GM12874 (cell line): ENCODE measurements at regions not wholly inside any gene's neighbourhood (a gene's known extent, or its start where the extent isn't known, plus 50 kb on each side); places are given as distances from the start of the nearest gene placed in this dataset.

ENCODE experiments used
- CTCF ChIP-seq: IDR thresholded peaks from 2 replicates; pipeline ENCODE4 v1.5.1; 2011; ENCODE audit warnings: low read depth, mild to moderate bottlenecking, control low read depth, low read length, moderate library complexity; ENCODE audit not compliant: insufficient read depth

GRCh38 chr13:75919660-75920199, 283.6 kb downstream of the LMO7 start:
- no peak for TF ChIP-seq CTCF

GRCh38 chr13:75915066-75915465, 278.9 kb downstream of the LMO7 start:
- TF ChIP-seq CTCF: no peak

- no peak for TF ChIP-seq CTCF
Measured at GRCh38 chr13:75913925-75914324, 277.8 kb downstream of the LMO7 start.

GRCh38 chr13:75910591-75910990, 274.5 kb downstream of the LMO7 start:
- no peak for TF ChIP-seq CTCF
